ENCODE measurements at regions not wholly inside any gene's neighbourhood (a gene's known extent, or its start where the extent isn't known, plus 50 kb on each side); places are given as distances from the start of the nearest gene placed in this dataset.

GRCh38 chr1:227433663-227434341, 115.5 kb upstream of the CDC42BPA start:
- TF ChIP-seq CTCF (IDR thresholded peaks at IDR 0.05) (no peak), POLR2A (IDR thresholded peaks at IDR 0.05) (no peak)

Data from thyroid gland (tissue), 4 donors.